Upper lobe of left lung (tissue), 4 donors: ENCODE measurements at regions not wholly inside any gene's neighbourhood (a gene's known extent, or its start where the extent isn't known, plus 50 kb on each side); places are given as distances from the start of the nearest gene placed in this dataset.

Experiments
- EP300 ChIP-seq, 4 donors: sonication (generic); formaldehyde crosslinking; IDR thresholded peaks; one replicate each; pipeline ENCODE4 v1.5.1; 2017; ENCODE audit warnings: antibody characterized with exemption in 4 of 4, control low read depth in 2 of 4
- POLR2A ChIP-seq, 4 donors: fragments of 450-650 bp; IDR thresholded peaks; one replicate each; pipeline ENCODE4 v1.5.1; 2016 to 2017; ENCODE audit warnings: antibody characterized with exemption in 4 of 4, mild to moderate bottlenecking in 2 of 4
- POLR2AphosphoS5 ChIP-seq, 2 donors: sonication (generic); formaldehyde crosslinking; IDR thresholded peaks; one replicate each; pipeline ENCODE4 v1.5.1; 2017; ENCODE audit warnings: antibody characterized with exemption in 2 of 2
- TF ChIP-seq, protein P1 (sequence below), 6 experiments: fragments of 450-650 bp in 4 of 6; fragments of 200-600 bp in 2 of 6; sonication (generic) in 2 of 6; IDR thresholded peaks; one replicate each; pipeline ENCODE4 v1.5.1; 2016 to 2019; ENCODE audit warnings: antibody characterized with exemption in 6 of 6

DNA sequence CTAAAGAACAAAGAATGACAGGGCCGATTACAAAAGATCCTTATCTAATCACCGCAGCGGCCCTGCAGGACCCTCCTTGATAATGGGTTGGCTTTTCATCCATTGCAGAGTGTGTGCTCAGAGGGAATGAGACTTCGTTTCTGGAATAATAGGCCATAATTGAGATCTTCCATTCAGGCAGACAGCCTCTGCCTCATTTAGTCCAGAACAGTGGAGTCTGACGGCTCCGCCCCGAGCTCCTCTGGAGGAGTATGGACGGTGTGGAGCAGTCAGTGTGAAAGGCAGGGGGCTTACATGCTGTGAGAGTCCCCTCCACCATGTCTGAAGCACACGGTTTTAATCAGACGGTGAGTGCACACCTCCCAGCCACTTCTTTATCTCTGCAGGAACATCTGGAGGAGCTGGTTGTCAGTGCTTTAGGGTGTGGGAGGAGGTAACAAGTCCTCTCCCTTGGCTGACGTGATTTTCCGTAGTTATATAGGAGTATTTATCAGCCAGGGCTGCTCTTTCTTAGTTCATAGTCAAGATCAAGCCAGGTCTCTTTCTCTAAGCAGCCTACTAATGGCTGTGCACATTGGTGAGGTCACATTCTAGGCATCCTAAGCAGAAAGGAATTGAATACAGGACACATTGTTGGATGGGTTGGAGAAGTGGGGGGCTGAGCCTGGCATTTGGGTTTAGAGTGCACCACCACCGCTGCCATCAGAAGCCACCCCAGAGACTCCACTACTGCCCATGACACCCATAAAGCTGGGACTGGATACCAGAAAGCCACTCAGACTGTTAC is 1477.9 kb downstream of the TBC1D22A start:
- TF ChIP-seq POLR2A (IDR thresholded peaks at IDR 0.05) (no peak), POLR2AphosphoS5 (IDR thresholded peaks at IDR 0.05) (no peak), EP300 (IDR thresholded peaks at IDR 0.05) (no peak)
- TF ChIP-seq, protein P1, sequence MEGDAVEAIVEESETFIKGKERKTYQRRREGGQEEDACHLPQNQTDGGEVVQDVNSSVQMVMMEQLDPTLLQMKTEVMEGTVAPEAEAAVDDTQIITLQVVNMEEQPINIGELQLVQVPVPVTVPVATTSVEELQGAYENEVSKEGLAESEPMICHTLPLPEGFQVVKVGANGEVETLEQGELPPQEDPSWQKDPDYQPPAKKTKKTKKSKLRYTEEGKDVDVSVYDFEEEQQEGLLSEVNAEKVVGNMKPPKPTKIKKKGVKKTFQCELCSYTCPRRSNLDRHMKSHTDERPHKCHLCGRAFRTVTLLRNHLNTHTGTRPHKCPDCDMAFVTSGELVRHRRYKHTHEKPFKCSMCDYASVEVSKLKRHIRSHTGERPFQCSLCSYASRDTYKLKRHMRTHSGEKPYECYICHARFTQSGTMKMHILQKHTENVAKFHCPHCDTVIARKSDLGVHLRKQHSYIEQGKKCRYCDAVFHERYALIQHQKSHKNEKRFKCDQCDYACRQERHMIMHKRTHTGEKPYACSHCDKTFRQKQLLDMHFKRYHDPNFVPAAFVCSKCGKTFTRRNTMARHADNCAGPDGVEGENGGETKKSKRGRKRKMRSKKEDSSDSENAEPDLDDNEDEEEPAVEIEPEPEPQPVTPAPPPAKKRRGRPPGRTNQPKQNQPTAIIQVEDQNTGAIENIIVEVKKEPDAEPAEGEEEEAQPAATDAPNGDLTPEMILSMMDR (IDR thresholded peaks at IDR 0.05): no peak
